GM23338 (cell line): ENCODE measurements at regions not wholly inside any gene's neighbourhood (a gene's known extent, or its start where the extent isn't known, plus 50 kb on each side); places are given as distances from the start of the nearest gene placed in this dataset.

ENCODE experiments used
- ATAC-seq: fragments of 200-7000 bp; cut with Tn5 transposase; 3 replicates; pipeline ENCODE4 v1.9.1; 2020
- DNase-seq: peaks from one replicate; pipeline ENCODE4 v3.0.0-alpha.2; 2015; ENCODE audit warnings: low spot score
- H2AFZ ChIP-seq: fragments of 200-600 bp; sonication (generic); 2 replicates; pipeline ENCODE4 v1.8.0; 2016; ENCODE audit warnings: antibody characterized with exemption, mild to moderate bottlenecking, moderate library complexity
- H3F3A ChIP-seq: fragments of 200-600 bp; sonication (generic); replicated peaks from 2 replicates; pipeline ENCODE4 v1.8.0; 2017; ENCODE audit warnings: antibody characterized with exemption, mixed run types, low read depth
- H3K27ac ChIP-seq: fragments of 200-600 bp; sonication (generic); 2 replicates; pipeline ENCODE4 v1.6.1; 2016; ENCODE audit warnings: low read depth
- H3K27me3 ChIP-seq: fragments of 200-600 bp; sonication (generic); 2 replicates; pipeline ENCODE4 v1.8.0; 2016; ENCODE audit warnings: mild to moderate bottlenecking, mixed run types, moderate library complexity; ENCODE audit not compliant: insufficient read depth
- H3K36me3 ChIP-seq: fragments of 200-600 bp; sonication (generic); 2 replicates; pipeline ENCODE4 v1.8.0; 2016; ENCODE audit warnings: mild to moderate bottlenecking; ENCODE audit not compliant: insufficient read depth
- H3K4me1 ChIP-seq: fragments of 200-600 bp; sonication (generic); 2 replicates; pipeline ENCODE4 v1.8.0; 2016; ENCODE audit warnings: mild to moderate bottlenecking, moderate library complexity; ENCODE audit not compliant: insufficient read depth
- H3K4me2 ChIP-seq: fragments of 200-600 bp; sonication (generic); 2 replicates; pipeline ENCODE4 v1.7.1; 2017; ENCODE audit warnings: mixed run types
- H3K4me3 ChIP-seq: fragments of 200-600 bp; sonication (generic); 2 replicates; pipeline ENCODE4 v1.6.1; 2016; ENCODE audit warnings: mixed run types
- H3K79me2 ChIP-seq: fragments of 200-600 bp; sonication (generic); replicated peaks from 2 replicates; pipeline ENCODE4 v1.8.0; 2017; ENCODE audit warnings: mild to moderate bottlenecking; ENCODE audit not compliant: insufficient read depth
- H3K9me2 ChIP-seq: fragments of 200-600 bp; sonication (generic); 2 replicates; pipeline ENCODE4 v1.8.0; 2017; ENCODE audit not compliant: insufficient read depth
- H4K20me1 ChIP-seq: fragments of 200-600 bp; sonication (generic); replicated peaks from 2 replicates; pipeline ENCODE4 v1.8.0; 2017; ENCODE audit warnings: mild to moderate bottlenecking; ENCODE audit not compliant: insufficient read depth
- H3K27ac Mint-ChIP-seq: 2 replicates; pipeline ENCODE4 v1.8.0; 2020; ENCODE audit warnings: inconsistent platforms, mild to moderate bottlenecking, moderate library complexity, mixed read lengths
- H3K27me3 Mint-ChIP-seq: 3 replicates; pipeline ENCODE4 v1.8.0; 2022; ENCODE audit warnings: low read depth, mild to moderate bottlenecking, moderate library complexity, mixed read lengths, inconsistent platforms; ENCODE audit not compliant: insufficient read depth, poor library complexity
- H3K36me3 Mint-ChIP-seq: 3 replicates; pipeline ENCODE4 v1.8.0; 2021; ENCODE audit warnings: low read depth, mild to moderate bottlenecking, inconsistent platforms, moderate library complexity, mixed read lengths
- H3K4me1 Mint-ChIP-seq: 3 replicates; pipeline ENCODE4 v1.8.0; 2020; ENCODE audit warnings: mild to moderate bottlenecking, inconsistent platforms, mixed read lengths
- H3K4me3 Mint-ChIP-seq: 3 replicates; pipeline ENCODE4 v1.8.0; 2021; ENCODE audit warnings: moderate library complexity, mild to moderate bottlenecking, inconsistent platforms, mixed read lengths
- H3K9me3 Mint-ChIP-seq: 3 replicates; pipeline ENCODE4 v1.8.0; 2020; ENCODE audit warnings: moderate library complexity, mild to moderate bottlenecking, inconsistent platforms, mixed read lengths
- CREB1 ChIP-seq: fragments of 250-450 bp; sonication (Bioruptor Pico); IDR thresholded peaks from 2 replicates; pipeline ENCODE4 v1.5.0; 2020; ENCODE audit warnings: low read depth, mild to moderate bottlenecking, moderate library complexity
- CTCF ChIP-seq, 2 experiments: fragments of 200-600 bp in 1 of 2; sonication (generic) in 1 of 2; conservative IDR thresholded peaks; 2 replicates each; pipeline versions ENCODE4 v1.5.1 to v1.6.1; 2016 to 2017; ENCODE audit warnings: antibody characterized with exemption in 2 of 2, low read depth in 2 of 2, mild to moderate bottlenecking in 2 of 2, moderate library complexity in 1 of 2
- EZH2 ChIP-seq: fragments of 200-600 bp; sonication (generic); IDR thresholded peaks from one replicate; pipeline ENCODE4 v1.8.0; 2017; ENCODE audit warnings: antibody characterized with exemption, mild to moderate bottlenecking, low read depth; ENCODE audit not compliant: unreplicated experiment
- EZH2phosphoT487 ChIP-seq: fragments of 200-600 bp; sonication (generic); IDR thresholded peaks from one replicate; pipeline ENCODE4 v1.8.1; 2018; ENCODE audit warnings: antibody characterized with exemption; ENCODE audit not compliant: unreplicated experiment
- JUNB ChIP-seq: IDR thresholded peaks from one replicate; pipeline ENCODE4 v1.6.1; 2016; ENCODE audit warnings: antibody characterized with exemption; ENCODE audit not compliant: unreplicated experiment
- NANOG ChIP-seq: IDR thresholded peaks from 2 replicates; pipeline ENCODE4 v1.6.1; 2016; ENCODE audit warnings: antibody characterized with exemption, borderline replicate concordance
- POLR2AphosphoS5 ChIP-seq: IDR thresholded peaks from 2 replicates; pipeline ENCODE4 v1.6.1; 2016; ENCODE audit warnings: antibody characterized with exemption, low read depth
- STAT1 ChIP-seq: IDR thresholded peaks from one replicate; pipeline ENCODE4 v1.6.1; 2016; ENCODE audit warnings: antibody characterized with exemption; ENCODE audit not compliant: unreplicated experiment
- ZNF114 ChIP-seq: fragments of 250-450 bp; sonication (Bioruptor Pico); IDR thresholded peaks from 2 replicates; pipeline ENCODE4 v1.5.0; 2020; ENCODE audit warnings: mild to moderate bottlenecking, moderate library complexity
- ZNF331 ChIP-seq: fragments of 250-450 bp; sonication (Bioruptor Pico); IDR thresholded peaks from 2 replicates; pipeline ENCODE4 v1.5.0; 2020; ENCODE audit warnings: low read depth, mild to moderate bottlenecking, moderate library complexity
- ZNF462 ChIP-seq: fragments of 250-450 bp; sonication (Bioruptor Pico); IDR thresholded peaks from 2 replicates; pipeline ENCODE4 v1.5.0; 2020; ENCODE audit warnings: mild to moderate bottlenecking, moderate library complexity
- TF ChIP-seq, protein P1 (sequence below): IDR thresholded peaks from 2 replicates; pipeline ENCODE4 v1.6.1; 2016; ENCODE audit warnings: antibody characterized with exemption
- TF ChIP-seq, protein P2 (sequence below): IDR thresholded peaks from one replicate; pipeline ENCODE4 v1.6.1; 2018; ENCODE audit warnings: antibody characterized with exemption; ENCODE audit not compliant: unreplicated experiment

GRCh38 chr12:89206390-89206789 is 145.9 kb downstream of the DUSP6 start:
- no peaks in the 10 kb centered on the region for H3K27me3 Mint-ChIP-seq
- H3K9me3 Mint-ChIP-seq: no peaks in the 10 kb centered on the region
- no peak overlapping the region for H2AFZ ChIP-seq
- no peak overlapping the region for H3K4me3 Mint-ChIP-seq
- no peak for TF ChIP-seq ZNF462 (CRISPR knock-in tag)
- no peak for TF ChIP-seq ZNF114 (CRISPR knock-in tag)
- no peak for TF ChIP-seq EZH2phosphoT487
- TF ChIP-seq POLR2AphosphoS5: no peak
- no peak for TF ChIP-seq CREB1 (CRISPR knock-in tag)
- no peak for TF ChIP-seq ZNF331 (CRISPR knock-in tag)
- TF ChIP-seq, protein P1, sequence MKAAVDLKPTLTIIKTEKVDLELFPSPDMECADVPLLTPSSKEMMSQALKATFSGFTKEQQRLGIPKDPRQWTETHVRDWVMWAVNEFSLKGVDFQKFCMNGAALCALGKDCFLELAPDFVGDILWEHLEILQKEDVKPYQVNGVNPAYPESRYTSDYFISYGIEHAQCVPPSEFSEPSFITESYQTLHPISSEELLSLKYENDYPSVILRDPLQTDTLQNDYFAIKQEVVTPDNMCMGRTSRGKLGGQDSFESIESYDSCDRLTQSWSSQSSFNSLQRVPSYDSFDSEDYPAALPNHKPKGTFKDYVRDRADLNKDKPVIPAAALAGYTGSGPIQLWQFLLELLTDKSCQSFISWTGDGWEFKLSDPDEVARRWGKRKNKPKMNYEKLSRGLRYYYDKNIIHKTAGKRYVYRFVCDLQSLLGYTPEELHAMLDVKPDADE: no peak
- TF ChIP-seq EZH2: no peak
- TF ChIP-seq CTCF (conservative IDR thresholded peaks at IDR 0.05; ENCODE audit: low read depth in 2 of 2): no peak
- TF ChIP-seq, protein P2, sequence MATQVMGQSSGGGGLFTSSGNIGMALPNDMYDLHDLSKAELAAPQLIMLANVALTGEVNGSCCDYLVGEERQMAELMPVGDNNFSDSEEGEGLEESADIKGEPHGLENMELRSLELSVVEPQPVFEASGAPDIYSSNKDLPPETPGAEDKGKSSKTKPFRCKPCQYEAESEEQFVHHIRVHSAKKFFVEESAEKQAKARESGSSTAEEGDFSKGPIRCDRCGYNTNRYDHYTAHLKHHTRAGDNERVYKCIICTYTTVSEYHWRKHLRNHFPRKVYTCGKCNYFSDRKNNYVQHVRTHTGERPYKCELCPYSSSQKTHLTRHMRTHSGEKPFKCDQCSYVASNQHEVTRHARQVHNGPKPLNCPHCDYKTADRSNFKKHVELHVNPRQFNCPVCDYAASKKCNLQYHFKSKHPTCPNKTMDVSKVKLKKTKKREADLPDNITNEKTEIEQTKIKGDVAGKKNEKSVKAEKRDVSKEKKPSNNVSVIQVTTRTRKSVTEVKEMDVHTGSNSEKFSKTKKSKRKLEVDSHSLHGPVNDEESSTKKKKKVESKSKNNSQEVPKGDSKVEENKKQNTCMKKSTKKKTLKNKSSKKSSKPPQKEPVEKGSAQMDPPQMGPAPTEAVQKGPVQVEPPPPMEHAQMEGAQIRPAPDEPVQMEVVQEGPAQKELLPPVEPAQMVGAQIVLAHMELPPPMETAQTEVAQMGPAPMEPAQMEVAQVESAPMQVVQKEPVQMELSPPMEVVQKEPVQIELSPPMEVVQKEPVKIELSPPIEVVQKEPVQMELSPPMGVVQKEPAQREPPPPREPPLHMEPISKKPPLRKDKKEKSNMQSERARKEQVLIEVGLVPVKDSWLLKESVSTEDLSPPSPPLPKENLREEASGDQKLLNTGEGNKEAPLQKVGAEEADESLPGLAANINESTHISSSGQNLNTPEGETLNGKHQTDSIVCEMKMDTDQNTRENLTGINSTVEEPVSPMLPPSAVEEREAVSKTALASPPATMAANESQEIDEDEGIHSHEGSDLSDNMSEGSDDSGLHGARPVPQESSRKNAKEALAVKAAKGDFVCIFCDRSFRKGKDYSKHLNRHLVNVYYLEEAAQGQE: no peak
- no peak for TF ChIP-seq STAT1
- no peak for TF ChIP-seq JUNB
- TF ChIP-seq NANOG: no peak
- no peaks in the 10 kb centered on the region for H3K79me2 ChIP-seq
- no peaks in the 10 kb centered on the region for H3K9me2 ChIP-seq
- H3K36me3 Mint-ChIP-seq: no peaks in the 10 kb centered on the region
- DNase-seq (no peak), ATAC-seq (no peak)
- peaks cover 17% of the 10 kb centered on the region; the same call in 2 of the 3 replicates for H3K4me1 Mint-ChIP-seq
- no peaks in the 10 kb centered on the region for H3K27me3 ChIP-seq
- H3K4me1 ChIP-seq: peaks cover 8% of the 10 kb centered on the region; the same call in 1 of the 2 replicates
- no peaks in the 10 kb centered on the region for H3F3A ChIP-seq
- H3K27ac ChIP-seq: no peak overlapping the region
- no peaks in the 10 kb centered on the region for H4K20me1 ChIP-seq
- H3K4me2 ChIP-seq: no peak overlapping the region
- no peaks in the 10 kb centered on the region for H3K36me3 ChIP-seq
- no peak overlapping the region for H3K4me3 ChIP-seq
- no peak overlapping the region for H3K27ac Mint-ChIP-seq
